ENCODE measurements at regions not wholly inside any gene's neighbourhood (a gene's known extent, or its start where the extent isn't known, plus 50 kb on each side); places are given as distances from the start of the nearest gene placed in this dataset.
"Not testable (repeated sequence)": the region's sequence is repeated elsewhere in the genome, so short reads cannot be mapped to it uniquely, and the experiment has no call there.

DNA sequence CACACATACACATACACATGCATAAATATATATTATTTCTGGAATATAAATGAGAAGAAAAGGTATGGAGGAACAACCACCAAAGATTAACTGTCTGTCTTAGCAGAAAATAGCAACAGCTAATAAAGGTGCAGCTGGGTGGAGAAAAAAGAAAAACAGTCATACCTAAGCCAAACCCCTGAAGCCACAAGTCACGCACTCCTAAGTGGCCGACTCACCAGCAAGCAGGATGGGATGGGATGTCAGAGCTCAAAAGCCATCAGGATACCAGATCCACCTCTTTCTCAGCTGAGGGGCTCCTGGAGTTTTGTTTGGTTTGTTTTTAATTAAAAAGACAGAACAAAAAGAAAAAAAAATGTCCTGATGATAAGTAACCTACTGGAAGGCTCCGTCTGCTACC lies 64.7 kb upstream of the HIVEP3 start:
- ATAC-seq, result no peak
- H3K4me3 Mint-ChIP-seq, result no peak overlapping the region
- no peaks in the 10 kb centered on the region for H3K9me3 Mint-ChIP-seq
- H3K27me3 Mint-ChIP-seq (ENCODE audit: low read depth), result no peaks in the 10 kb centered on the region
- DNase-seq, result no peak
- peaks cover 2% of the 10 kb centered on the region for H3K36me3 Mint-ChIP-seq (ENCODE audit: insufficient read depth)
- peaks cover 25% of the 10 kb centered on the region for H3K4me1 Mint-ChIP-seq (ENCODE audit: low read depth)

DNA sequence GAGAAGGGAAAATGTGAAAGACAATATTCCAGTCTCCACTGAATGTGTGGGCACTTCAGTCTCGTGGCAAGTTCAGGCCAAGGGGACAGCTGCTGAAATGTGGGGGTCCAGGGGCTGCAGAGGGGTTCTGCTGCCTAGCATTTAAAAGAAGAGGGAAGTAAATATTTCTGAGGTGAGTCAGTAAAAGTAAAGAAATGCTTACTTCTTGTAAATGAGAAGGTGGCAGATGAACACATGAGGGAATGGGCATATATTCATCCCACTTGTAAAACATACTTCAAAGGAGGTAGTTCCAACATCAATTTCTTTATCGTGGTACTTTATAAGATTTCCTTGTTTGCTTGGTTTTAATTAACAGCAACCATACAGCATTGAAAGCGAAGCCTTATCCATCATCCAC lies 63.1 kb upstream of the HIVEP3 start:
- DNase-seq (no peak), ATAC-seq (no peak)
- no peaks in the 10 kb centered on the region for H3K27me3 Mint-ChIP-seq (ENCODE audit: low read depth)
- H3K36me3 Mint-ChIP-seq (ENCODE audit: insufficient read depth), result peaks cover 2% of the 10 kb centered on the region
- no peak overlapping the region for H3K4me3 Mint-ChIP-seq
- no peaks in the 10 kb centered on the region for H3K9me3 Mint-ChIP-seq
- peaks cover 25% of the 10 kb centered on the region for H3K4me1 Mint-ChIP-seq (ENCODE audit: low read depth)

DNA sequence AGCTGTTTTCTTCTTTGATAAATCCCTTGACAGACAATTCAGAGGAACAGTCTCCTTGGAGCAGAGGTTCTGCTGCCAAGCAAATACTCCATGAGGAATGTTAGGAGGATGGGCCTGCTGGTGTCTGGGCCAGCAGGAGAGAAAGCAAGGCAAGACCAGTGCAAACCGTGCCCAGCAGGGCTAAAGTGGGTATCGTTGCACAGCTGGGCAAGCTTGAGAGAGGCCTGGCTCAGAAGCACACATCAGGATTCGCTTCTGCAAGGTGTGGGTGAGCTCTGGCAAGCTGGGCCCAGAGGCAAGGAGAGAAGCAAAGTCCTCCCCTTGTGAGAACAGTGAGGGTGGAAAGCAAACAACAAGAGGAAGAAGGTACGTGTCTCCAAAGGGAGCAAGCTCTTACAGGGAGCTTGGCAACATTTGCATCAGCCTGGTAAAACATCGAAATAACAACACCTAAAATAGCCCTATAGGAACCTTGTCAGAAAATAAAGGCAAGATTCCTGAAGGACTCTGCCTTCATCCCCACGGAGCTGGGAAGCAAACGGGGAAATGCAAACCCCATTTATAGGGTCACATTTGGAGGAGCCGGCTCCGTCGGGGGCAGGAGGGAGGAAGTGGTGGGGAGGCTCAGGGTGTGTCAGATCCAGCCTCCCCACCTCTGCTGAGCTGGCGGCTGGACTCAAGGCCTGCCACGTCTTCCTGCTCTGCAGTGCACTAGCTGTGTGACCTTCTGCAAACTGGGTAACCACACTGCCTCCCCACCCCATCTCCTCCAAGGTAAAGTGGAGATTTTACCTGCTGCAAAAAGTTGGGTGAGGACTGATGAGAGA lies 62.3 kb upstream of the HIVEP3 start:
- Mint-ChIP-seq H3K27me3 (ENCODE audit: low read depth) (no peaks in the 10 kb centered on the region), H3K36me3 (ENCODE audit: insufficient read depth) (peaks cover 2% of the 10 kb centered on the region), H3K4me3 (peak overlapping the region; percentile 38), H3K9me3 (no peaks in the 10 kb centered on the region), H3K4me1 (ENCODE audit: low read depth) (peaks cover 25% of the 10 kb centered on the region)
- ATAC-seq (peak; percentile 58 to 59), DNase-seq (no peak)

DNA sequence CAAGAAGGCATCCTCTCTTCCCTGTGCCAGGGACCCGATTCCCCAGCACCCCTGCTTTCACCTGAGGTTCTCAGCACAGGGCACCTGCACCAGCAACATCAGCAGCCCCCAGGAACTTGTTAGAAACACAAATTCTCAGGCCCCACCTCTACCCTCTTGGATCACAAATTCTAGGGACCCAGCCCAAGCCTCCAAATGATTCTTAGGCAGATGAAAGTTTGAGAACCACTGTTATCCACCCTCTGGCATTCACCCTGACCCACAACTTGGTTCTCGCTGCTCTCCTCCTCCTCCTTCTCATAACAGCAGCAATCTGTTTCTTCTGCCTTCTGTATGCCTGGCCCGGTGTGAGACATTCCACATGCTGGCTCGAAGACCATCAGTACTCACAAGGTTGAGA lies 60.3 kb upstream of the HIVEP3 start:
- H3K9me3 Mint-ChIP-seq, result no peaks in the 10 kb centered on the region
- DNase-seq (no peak), ATAC-seq (no peak)
- H3K27me3 Mint-ChIP-seq (ENCODE audit: low read depth), result no peaks in the 10 kb centered on the region
- H3K4me1 Mint-ChIP-seq (ENCODE audit: low read depth), result peaks cover 25% of the 10 kb centered on the region
- no peak overlapping the region for H3K4me3 Mint-ChIP-seq
- H3K36me3 Mint-ChIP-seq (ENCODE audit: insufficient read depth), result peaks cover 2% of the 10 kb centered on the region

DNA sequence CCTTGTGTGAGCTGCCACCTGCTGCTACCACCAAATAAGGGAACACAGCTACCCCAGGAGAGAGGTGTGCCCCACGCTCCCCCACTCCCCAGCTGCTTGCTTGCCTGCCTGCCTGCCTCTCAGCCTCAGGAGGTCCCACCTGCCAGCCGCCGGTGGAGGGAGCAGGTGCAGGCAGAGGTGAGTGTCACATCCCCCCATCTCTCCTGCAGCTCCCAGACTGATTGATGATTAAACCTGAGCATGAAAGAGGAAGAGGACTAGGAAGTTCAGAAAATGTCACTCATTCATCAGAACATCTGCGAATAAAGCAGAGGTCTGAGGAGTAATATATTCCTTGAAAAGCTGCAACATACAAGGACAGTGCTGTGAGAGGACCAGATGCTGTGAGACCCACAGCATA lies 58.6 kb upstream of the HIVEP3 start:
- DNase-seq (no peak), ATAC-seq (no peak)
- H3K4me1 Mint-ChIP-seq (ENCODE audit: low read depth), result peaks cover 24% of the 10 kb centered on the region
- H3K9me3 Mint-ChIP-seq, result no peaks in the 10 kb centered on the region
- no peak overlapping the region for H3K4me3 Mint-ChIP-seq
- H3K36me3 Mint-ChIP-seq (ENCODE audit: insufficient read depth), result peaks cover 2% of the 10 kb centered on the region
- no peaks in the 10 kb centered on the region for H3K27me3 Mint-ChIP-seq (ENCODE audit: low read depth)

DNA sequence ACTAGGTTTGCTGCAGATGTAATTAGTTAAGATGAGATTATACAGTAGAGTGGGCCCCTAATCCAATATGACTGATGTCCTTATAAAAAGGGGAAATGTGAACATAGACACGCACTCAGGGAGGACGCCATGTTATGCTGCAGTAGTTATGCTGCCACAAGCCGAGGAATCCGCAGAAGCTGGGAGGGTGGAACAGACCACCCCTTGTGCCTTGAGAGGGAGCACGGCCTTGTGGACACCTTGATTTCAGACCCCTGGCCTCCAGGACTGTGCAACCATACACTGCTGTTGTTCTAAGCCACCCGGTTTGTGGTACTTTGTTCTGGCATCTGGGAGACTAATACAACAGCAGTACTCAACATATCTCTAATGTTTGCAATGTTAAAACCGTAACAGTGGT lies 57.9 kb upstream of the HIVEP3 start:
- Mint-ChIP-seq H3K27me3 (ENCODE audit: low read depth) (no peaks in the 10 kb centered on the region), H3K36me3 (ENCODE audit: insufficient read depth) (peaks cover 2% of the 10 kb centered on the region), H3K4me1 (ENCODE audit: low read depth) (peaks cover 17% of the 10 kb centered on the region), H3K4me3 (no peak overlapping the region), H3K9me3 (no peaks in the 10 kb centered on the region)
- no peak for DNase-seq
- ATAC-seq, result no peak

DNA sequence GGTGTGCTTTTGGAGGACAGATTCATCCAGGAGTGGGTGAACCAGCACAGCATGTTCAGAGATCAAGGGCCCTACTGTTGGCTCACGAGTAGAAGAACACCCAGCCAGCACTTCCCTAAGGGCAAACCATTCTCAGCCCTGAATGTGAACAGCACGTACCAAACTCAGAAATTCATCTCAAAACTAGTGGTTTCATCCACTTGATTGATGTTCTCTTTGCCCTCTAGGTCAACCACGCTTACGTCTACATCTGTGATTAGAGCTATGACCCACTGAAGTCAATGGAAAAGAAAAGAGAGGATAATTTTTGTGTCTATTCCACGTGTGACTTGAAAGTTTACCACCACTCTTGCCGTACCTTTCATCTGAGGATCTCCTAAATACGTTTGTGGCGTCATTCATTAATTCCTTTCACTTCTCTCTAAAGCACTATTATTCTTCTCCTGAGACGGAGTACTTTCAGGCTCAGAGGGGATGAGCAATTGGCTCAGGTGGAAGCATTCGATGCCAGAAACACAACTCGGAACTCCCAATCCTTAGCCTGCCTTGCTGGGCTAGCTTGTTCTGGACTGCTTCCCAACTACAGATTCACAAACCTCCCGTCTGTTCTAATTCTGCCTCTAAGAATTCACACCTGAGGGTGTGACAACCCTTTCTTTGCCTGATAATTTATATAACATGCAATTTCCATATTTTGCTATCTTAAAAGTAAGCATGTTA lies 57.3 kb upstream of the HIVEP3 start:
- peaks cover 2% of the 10 kb centered on the region for H3K36me3 Mint-ChIP-seq (ENCODE audit: insufficient read depth)
- H3K9me3 Mint-ChIP-seq, result no peaks in the 10 kb centered on the region
- ATAC-seq (no peak), DNase-seq (no peak)
- no peaks in the 10 kb centered on the region for H3K27me3 Mint-ChIP-seq (ENCODE audit: low read depth)
- H3K4me1 Mint-ChIP-seq (ENCODE audit: low read depth), result peaks cover 11% of the 10 kb centered on the region
- H3K4me3 Mint-ChIP-seq, result no peak overlapping the region

DNA sequence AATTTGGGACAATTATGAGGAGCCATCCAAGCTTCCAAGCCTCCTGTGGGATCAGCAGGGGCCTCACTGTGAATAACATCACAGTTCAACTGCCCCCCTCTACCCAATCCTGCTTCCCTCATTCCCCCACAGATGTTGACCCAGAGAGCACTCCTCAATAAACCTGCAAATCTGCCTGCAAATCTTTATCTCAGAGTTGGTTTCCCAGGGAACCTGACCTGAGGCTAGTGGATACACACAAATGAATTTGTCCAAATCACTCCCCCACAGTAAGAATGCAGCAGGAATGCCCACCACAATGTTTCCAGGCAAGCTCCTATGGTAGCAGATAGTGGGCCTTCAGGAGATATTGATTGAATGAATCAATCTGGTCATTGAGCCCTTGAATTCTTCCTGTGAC lies 56.4 kb upstream of the HIVEP3 start:
- ATAC-seq (no peak), DNase-seq (no peak)
- Mint-ChIP-seq H3K4me1 (ENCODE audit: low read depth) (peaks cover 2% of the 10 kb centered on the region), H3K36me3 (ENCODE audit: insufficient read depth) (peaks cover 2% of the 10 kb centered on the region), H3K4me3 (no peak overlapping the region), H3K27me3 (ENCODE audit: low read depth) (no peaks in the 10 kb centered on the region), H3K9me3 (no peaks in the 10 kb centered on the region)

DNA sequence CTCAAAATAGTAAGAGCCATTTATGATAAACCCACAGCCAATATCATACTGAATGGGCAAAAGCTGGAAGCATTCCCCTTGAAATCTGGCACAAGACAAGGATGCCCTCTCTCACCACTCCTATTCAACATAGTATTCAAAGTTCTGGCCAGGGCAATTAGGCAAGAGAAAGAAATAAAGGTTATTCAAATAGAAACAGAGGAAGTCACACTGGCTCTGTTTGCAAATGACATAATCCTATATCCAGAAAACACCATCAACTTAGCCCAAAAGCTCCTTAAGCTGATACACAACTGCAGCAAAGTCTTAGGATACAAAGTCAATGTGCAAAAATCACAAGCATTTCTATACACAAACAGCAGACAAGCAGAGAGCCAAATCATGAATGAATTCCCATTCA lies 49.8 kb upstream of the HIVEP3 start:
- DNase-seq; H3K27me3 Mint-ChIP-seq (ENCODE audit: low read depth); H3K4me3 Mint-ChIP-seq; ATAC-seq; H3K4me1 Mint-ChIP-seq (ENCODE audit: low read depth): not testable (repeated sequence)
- Mint-ChIP-seq H3K9me3 (peaks cover 15% of the 10 kb centered on the region), H3K36me3 (ENCODE audit: insufficient read depth) (peaks cover 15% of the 10 kb centered on the region)
